Neural cell (in vitro differentiated cells): ENCODE measurements at regions not wholly inside any gene's neighbourhood (a gene's known extent, or its start where the extent isn't known, plus 50 kb on each side); places are given as distances from the start of the nearest gene placed in this dataset.

Experiments
- H2AFZ ChIP-seq: fragments of 200-600, 300-800 bp; sonication (generic), shearing (Covaris generic); 2 replicates; pipeline ENCODE4 v1.6.0; 2014; ENCODE audit warnings: low read depth, mild to moderate bottlenecking, antibody characterized with exemption, low read length, moderate library complexity
- H3F3A ChIP-seq: fragments of 200-600 bp; shearing (Covaris generic); 2 replicates; pipeline ENCODE4 v1.6.1; 2016; ENCODE audit warnings: mild to moderate bottlenecking, moderate library complexity, mixed read lengths, antibody characterized with exemption, low read length; ENCODE audit not compliant: insufficient read depth, poor library complexity, severe bottlenecking
- H3K27ac ChIP-seq: fragments of 200-600, 300-800 bp; sonication (generic), shearing (Covaris generic); 2 replicates; pipeline ENCODE4 v1.5.1; 2014; ENCODE audit warnings: mild to moderate bottlenecking, low read length, moderate library complexity
- H3K27me3 ChIP-seq: fragments of 300-800, 200-600 bp; sonication (generic), shearing (Covaris generic); 2 replicates; pipeline ENCODE4 v1.6.0; 2014; ENCODE audit warnings: mild to moderate bottlenecking, low read depth, low read length, moderate library complexity; ENCODE audit not compliant: insufficient read depth
- H3K36me3 ChIP-seq: fragments of 300-800, 200-600 bp; sonication (generic), shearing (Covaris generic); 2 replicates; pipeline ENCODE4 v1.5.1; 2014; ENCODE audit warnings: mild to moderate bottlenecking, antibody characterized with exemption, low read length, moderate library complexity; ENCODE audit not compliant: insufficient read depth
- H3K4me2 ChIP-seq: fragments of 300-800, 200-600 bp; sonication (generic), shearing (Covaris generic); 2 replicates; pipeline ENCODE4 v1.6.0; 2014; ENCODE audit warnings: mild to moderate bottlenecking, low read length
- H3K4me3 ChIP-seq: fragments of 300-800, 200-600 bp; sonication (generic), shearing (Covaris generic); 2 replicates; pipeline ENCODE4 v1.5.1; 2014; ENCODE audit warnings: mild to moderate bottlenecking, low read length, moderate library complexity
- H3K79me2 ChIP-seq: fragments of 200-600 bp; shearing (Covaris generic); replicated peaks from 2 replicates; pipeline ENCODE4 v1.6.0; 2014; ENCODE audit warnings: mild to moderate bottlenecking, low read length, moderate library complexity; ENCODE audit not compliant: insufficient read depth
- H3K9ac ChIP-seq: fragments of 300-800, 200-600 bp; sonication (generic), shearing (Covaris generic); 2 replicates; pipeline ENCODE4 v1.6.1; 2016; ENCODE audit warnings: mild to moderate bottlenecking, low read length, mixed read lengths
- H3K9me2 ChIP-seq: fragments of 200-600 bp; shearing (Covaris generic); 2 replicates; pipeline ENCODE4 v1.6.1; 2016; ENCODE audit warnings: mild to moderate bottlenecking, low read length, mixed read lengths; ENCODE audit not compliant: insufficient read depth
- H3K9me3 ChIP-seq: fragments of 200-600, 300-800 bp; sonication (generic), shearing (Covaris generic); 2 replicates; pipeline ENCODE4 v1.6.1; 2016; ENCODE audit warnings: mild to moderate bottlenecking, mixed run types, low read length, moderate library complexity, mixed read lengths
- H4K20me1 ChIP-seq: fragments of 200-600 bp; shearing (Covaris generic); 2 replicates; pipeline ENCODE4 v1.6.1; 2016; ENCODE audit warnings: mild to moderate bottlenecking, mixed run types; ENCODE audit not compliant: insufficient read depth
- EP300 ChIP-seq: fragments of 450-650 bp; conservative IDR thresholded peaks from 2 replicates; pipeline ENCODE4 v1.6.1; 2014; ENCODE audit warnings: antibody characterized with exemption, mild to moderate bottlenecking, moderate library complexity; ENCODE audit not compliant: poor library complexity, severe bottlenecking
- EZH2 ChIP-seq: fragments of 200-600, 300-800 bp; shearing (Covaris generic), sonication (generic); IDR thresholded peaks from 2 replicates; pipeline ENCODE4 v1.6.1; 2014; ENCODE audit warnings: antibody characterized with exemption, low read length, borderline replicate concordance, mild to moderate bottlenecking; ENCODE audit not compliant: insufficient read depth, poor library complexity, severe bottlenecking
- MXI1 ChIP-seq: fragments of 450-650 bp; conservative IDR thresholded peaks from 2 replicates; pipeline ENCODE4 v1.6.1; 2014; ENCODE audit warnings: antibody characterized with exemption, mild to moderate bottlenecking; ENCODE audit not compliant: poor library complexity, severe bottlenecking
- POLR2AphosphoS5 ChIP-seq: IDR thresholded peaks from 2 replicates; pipeline ENCODE4 v1.6.1; 2012
- RAD21 ChIP-seq: fragments of 450-650 bp; conservative IDR thresholded peaks from 2 replicates; pipeline ENCODE4 v1.6.1; 2014; ENCODE audit warnings: antibody characterized with exemption, mild to moderate bottlenecking, moderate library complexity
- SMC3 ChIP-seq: fragments of 450-650 bp; conservative IDR thresholded peaks from 2 replicates; pipeline ENCODE4 v1.6.1; 2014; ENCODE audit warnings: antibody characterized with exemption, mild to moderate bottlenecking, moderate library complexity; ENCODE audit not compliant: poor library complexity
- TAF1 ChIP-seq: IDR thresholded peaks from 2 replicates; pipeline ENCODE4 v1.6.1; 2012; ENCODE audit warnings: low read depth
- TF ChIP-seq, protein P1 (sequence below): fragments of 450-650 bp; IDR thresholded peaks from 2 replicates; pipeline ENCODE4 v1.5.1; 2014; ENCODE audit warnings: antibody characterized with exemption, mild to moderate bottlenecking, moderate library complexity; ENCODE audit not compliant: poor library complexity, severe bottlenecking
- TF ChIP-seq, protein P2 (sequence below): IDR thresholded peaks from 2 replicates; pipeline ENCODE4 v1.6.1; 2012; ENCODE audit warnings: borderline replicate concordance

GRCh38 chr4:43277003-43277402, 384.5 kb downstream of the GRXCR1 start:
- no peak overlapping the region for H3K27ac ChIP-seq
- H3K36me3 ChIP-seq: no peaks in the 10 kb centered on the region
- no peaks in the 10 kb centered on the region for H3K27me3 ChIP-seq
- H3K9me3 ChIP-seq: no peaks in the 10 kb centered on the region
- H3F3A ChIP-seq: no peaks in the 10 kb centered on the region
- H3K9me2 ChIP-seq: no peaks in the 10 kb centered on the region
- no peak overlapping the region for H3K4me2 ChIP-seq
- H3K79me2 ChIP-seq: no peaks in the 10 kb centered on the region
- no peak overlapping the region for H3K4me3 ChIP-seq
- no peak overlapping the region for H2AFZ ChIP-seq
- no peak overlapping the region for H3K9ac ChIP-seq
- TF ChIP-seq MXI1: no peak
- TF ChIP-seq, protein P1, sequence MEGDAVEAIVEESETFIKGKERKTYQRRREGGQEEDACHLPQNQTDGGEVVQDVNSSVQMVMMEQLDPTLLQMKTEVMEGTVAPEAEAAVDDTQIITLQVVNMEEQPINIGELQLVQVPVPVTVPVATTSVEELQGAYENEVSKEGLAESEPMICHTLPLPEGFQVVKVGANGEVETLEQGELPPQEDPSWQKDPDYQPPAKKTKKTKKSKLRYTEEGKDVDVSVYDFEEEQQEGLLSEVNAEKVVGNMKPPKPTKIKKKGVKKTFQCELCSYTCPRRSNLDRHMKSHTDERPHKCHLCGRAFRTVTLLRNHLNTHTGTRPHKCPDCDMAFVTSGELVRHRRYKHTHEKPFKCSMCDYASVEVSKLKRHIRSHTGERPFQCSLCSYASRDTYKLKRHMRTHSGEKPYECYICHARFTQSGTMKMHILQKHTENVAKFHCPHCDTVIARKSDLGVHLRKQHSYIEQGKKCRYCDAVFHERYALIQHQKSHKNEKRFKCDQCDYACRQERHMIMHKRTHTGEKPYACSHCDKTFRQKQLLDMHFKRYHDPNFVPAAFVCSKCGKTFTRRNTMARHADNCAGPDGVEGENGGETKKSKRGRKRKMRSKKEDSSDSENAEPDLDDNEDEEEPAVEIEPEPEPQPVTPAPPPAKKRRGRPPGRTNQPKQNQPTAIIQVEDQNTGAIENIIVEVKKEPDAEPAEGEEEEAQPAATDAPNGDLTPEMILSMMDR: no peak
- TF ChIP-seq RAD21: no peak
- no peak for TF ChIP-seq SMC3
- no peak for TF ChIP-seq POLR2AphosphoS5
- no peak for TF ChIP-seq EP300
- TF ChIP-seq EZH2: no peak
- TF ChIP-seq, protein P2, sequence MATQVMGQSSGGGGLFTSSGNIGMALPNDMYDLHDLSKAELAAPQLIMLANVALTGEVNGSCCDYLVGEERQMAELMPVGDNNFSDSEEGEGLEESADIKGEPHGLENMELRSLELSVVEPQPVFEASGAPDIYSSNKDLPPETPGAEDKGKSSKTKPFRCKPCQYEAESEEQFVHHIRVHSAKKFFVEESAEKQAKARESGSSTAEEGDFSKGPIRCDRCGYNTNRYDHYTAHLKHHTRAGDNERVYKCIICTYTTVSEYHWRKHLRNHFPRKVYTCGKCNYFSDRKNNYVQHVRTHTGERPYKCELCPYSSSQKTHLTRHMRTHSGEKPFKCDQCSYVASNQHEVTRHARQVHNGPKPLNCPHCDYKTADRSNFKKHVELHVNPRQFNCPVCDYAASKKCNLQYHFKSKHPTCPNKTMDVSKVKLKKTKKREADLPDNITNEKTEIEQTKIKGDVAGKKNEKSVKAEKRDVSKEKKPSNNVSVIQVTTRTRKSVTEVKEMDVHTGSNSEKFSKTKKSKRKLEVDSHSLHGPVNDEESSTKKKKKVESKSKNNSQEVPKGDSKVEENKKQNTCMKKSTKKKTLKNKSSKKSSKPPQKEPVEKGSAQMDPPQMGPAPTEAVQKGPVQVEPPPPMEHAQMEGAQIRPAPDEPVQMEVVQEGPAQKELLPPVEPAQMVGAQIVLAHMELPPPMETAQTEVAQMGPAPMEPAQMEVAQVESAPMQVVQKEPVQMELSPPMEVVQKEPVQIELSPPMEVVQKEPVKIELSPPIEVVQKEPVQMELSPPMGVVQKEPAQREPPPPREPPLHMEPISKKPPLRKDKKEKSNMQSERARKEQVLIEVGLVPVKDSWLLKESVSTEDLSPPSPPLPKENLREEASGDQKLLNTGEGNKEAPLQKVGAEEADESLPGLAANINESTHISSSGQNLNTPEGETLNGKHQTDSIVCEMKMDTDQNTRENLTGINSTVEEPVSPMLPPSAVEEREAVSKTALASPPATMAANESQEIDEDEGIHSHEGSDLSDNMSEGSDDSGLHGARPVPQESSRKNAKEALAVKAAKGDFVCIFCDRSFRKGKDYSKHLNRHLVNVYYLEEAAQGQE: no peak
- no peak for TF ChIP-seq TAF1
- no peaks in the 10 kb centered on the region for H4K20me1 ChIP-seq

- Histone ChIP-seq H4K20me1 (no peaks in the 10 kb centered on the region), H3K9ac (no peak overlapping the region), H3K36me3 (no peaks in the 10 kb centered on the region), H3K9me2 (no peaks in the 10 kb centered on the region), H3K27me3 (no peaks in the 10 kb centered on the region), H3K4me3 (no peak overlapping the region), H3K9me3 (no peaks in the 10 kb centered on the region), H3F3A (no peaks in the 10 kb centered on the region), H2AFZ (no peak overlapping the region), H3K79me2 (no peaks in the 10 kb centered on the region), H3K27ac (no peak overlapping the region), H3K4me2 (no peak overlapping the region)
- TF ChIP-seq, protein P1: no peak
- TF ChIP-seq POLR2AphosphoS5: no peak
- TF ChIP-seq SMC3: no peak
- no peak for TF ChIP-seq EZH2
- TF ChIP-seq EP300: no peak
- no peak for TF ChIP-seq TAF1
Measured at GRCh38 chr4:43282534-43282933, 390.0 kb downstream of the GRXCR1 start.
